HEK293 (cell line): ENCODE measurements at regions not wholly inside any gene's neighbourhood (a gene's known extent, or its start where the extent isn't known, plus 50 kb on each side); places are given as distances from the start of the nearest gene placed in this dataset.

Experiments used
- CTCF ChIA-PET: fragments of 350-600 bp; formaldehyde crosslinking; extraction: SDS; loops from one replicate; lab custom pipeline; 2021; ENCODE audit warnings: antibody characterized with exemption; lab: Yijun Ruan, JAX
- POLR2A ChIA-PET: fragments of 300-600 bp; formaldehyde crosslinking; extraction: SDS; loops from one replicate; lab custom pipeline; 2020; ENCODE audit warnings: antibody characterized with exemption, inconsistent platforms; lab: Yijun Ruan, JAX
- H3K27ac ChIP-seq: fragments of 200-500 bp; sonication (Bioruptor generic); 2 replicates; pipeline ENCODE4 v1.5.1; 2014; ENCODE audit warnings: low read depth, low read length, control low read depth, inconsistent platforms; ENCODE audit errors: extremely low read depth
- H3K36me3 ChIP-seq, 2 experiments: fragments of 200-500 bp in 1 of 2; sonication (Bioruptor generic) in 1 of 2; 1 replicate in 1 of 2; 2 replicates in 1 of 2; pipeline ENCODE4 v1.5.1; 2014 to 2017; ENCODE audit warnings: inconsistent platforms in 2 of 2, low read length in 2 of 2; ENCODE audit not compliant: control insufficient read depth in 2 of 2, insufficient read depth in 1 of 2
- H3K4me1 ChIP-seq: fragments of 200-500 bp; sonication (Bioruptor generic); 2 replicates; pipeline ENCODE4 v1.5.1; 2014; ENCODE audit warnings: mild to moderate bottlenecking, low read length, inconsistent platforms; ENCODE audit not compliant: control insufficient read depth, insufficient read depth
- H3K4me3 ChIP-seq: 2 replicates; pipeline ENCODE4 v1.5.1; 2011; ENCODE audit warnings: low read depth, mild to moderate bottlenecking, control low read depth, low read length, moderate library complexity
- H3K9me3 ChIP-seq: fragments of 200-500 bp; sonication (Bioruptor generic); 2 replicates; pipeline ENCODE4 v1.5.1; 2014; ENCODE audit warnings: low read depth, low read length, inconsistent platforms; ENCODE audit not compliant: control insufficient read depth, insufficient read depth
- ELK4 ChIP-seq: IDR thresholded peaks from 2 replicates; pipeline ENCODE4 v1.6.1; 2011; ENCODE audit warnings: mild to moderate bottlenecking, low read depth, low read length, borderline replicate concordance
- HOXA7 ChIP-seq: sonication (generic); formaldehyde crosslinking; IDR thresholded peaks from 2 replicates; pipeline ENCODE4 v1.8.1; 2022; ENCODE audit warnings: missing genetic modification reagents, borderline replicate concordance
- KLF10 ChIP-seq: fragments of 450-650 bp; IDR thresholded peaks from 2 replicates; pipeline ENCODE4 v1.5.1; 2018; ENCODE audit warnings: missing biosample characterization, mild to moderate bottlenecking, missing genetic modification characterization
- MEIS1 ChIP-seq: sonication (generic); formaldehyde crosslinking; IDR thresholded peaks from 2 replicates; pipeline ENCODE4 v1.8.1; 2022; ENCODE audit warnings: missing genetic modification reagents, mild to moderate bottlenecking, borderline replicate concordance
- REPIN1 ChIP-seq: fragments of 450-650 bp; formaldehyde crosslinking; IDR thresholded peaks from 2 replicates; pipeline ENCODE4 v1.5.1; 2017; ENCODE audit warnings: missing biosample characterization, missing genetic modification characterization, low read depth
- SALL2 ChIP-seq: fragments of 450-650 bp; formaldehyde crosslinking; IDR thresholded peaks from 2 replicates; pipeline ENCODE4 v1.5.0; 2017; ENCODE audit warnings: missing biosample characterization, mild to moderate bottlenecking, missing genetic modification characterization, borderline replicate concordance
- ZEB2 ChIP-seq: fragments of 450-650 bp; formaldehyde crosslinking; IDR thresholded peaks from 2 replicates; pipeline ENCODE4 v1.5.1; 2016; ENCODE audit warnings: missing biosample characterization, missing genetic modification characterization
- ZNF169 ChIP-seq: fragments of 450-650 bp; formaldehyde crosslinking; IDR thresholded peaks from 2 replicates; pipeline ENCODE4 v1.5.1; 2016; ENCODE audit warnings: missing biosample characterization, missing genetic modification characterization
- ZNF202 ChIP-seq: fragments of 450-650 bp; formaldehyde crosslinking; IDR thresholded peaks from 2 replicates; pipeline ENCODE4 v1.5.1; 2016; ENCODE audit warnings: missing biosample characterization, missing genetic modification characterization, borderline replicate concordance
- ZNF24 ChIP-seq: fragments of 450-650 bp; formaldehyde crosslinking; IDR thresholded peaks from 2 replicates; pipeline ENCODE4 v1.5.1; 2016; ENCODE audit warnings: missing biosample characterization, missing genetic modification characterization
- ZNF530 ChIP-seq: fragments of 450-650 bp; formaldehyde crosslinking; IDR thresholded peaks from 2 replicates; pipeline ENCODE4 v1.5.1; 2016; ENCODE audit warnings: low read depth, missing biosample characterization, missing genetic modification characterization
- ZNF544 ChIP-seq: fragments of 450-650 bp; formaldehyde crosslinking; IDR thresholded peaks from 2 replicates; pipeline ENCODE4 v1.5.0; 2017; ENCODE audit warnings: missing biosample characterization, missing genetic modification characterization
- ZNF621 ChIP-seq: fragments of 450-650 bp; formaldehyde crosslinking; IDR thresholded peaks from 2 replicates; pipeline ENCODE4 v1.5.1; 2017; ENCODE audit warnings: missing biosample characterization, missing genetic modification characterization
- ZNF639 ChIP-seq: fragments of 450-650 bp; formaldehyde crosslinking; IDR thresholded peaks from 2 replicates; pipeline ENCODE4 v1.5.1; 2016; ENCODE audit warnings: missing biosample characterization, missing genetic modification characterization
- ZNF677 ChIP-seq: fragments of 450-650 bp; IDR thresholded peaks from 2 replicates; pipeline ENCODE4 v1.5.0; 2018; ENCODE audit warnings: missing biosample characterization, mild to moderate bottlenecking, missing genetic modification characterization, moderate library complexity
- ZNF692 ChIP-seq: fragments of 450-650 bp; formaldehyde crosslinking; IDR thresholded peaks from 2 replicates; pipeline ENCODE4 v1.5.1; 2016; ENCODE audit warnings: missing biosample characterization, missing genetic modification characterization
- TF ChIP-seq, protein P1 (sequence below): fragments of 450-650 bp; formaldehyde crosslinking; IDR thresholded peaks from 2 replicates; pipeline ENCODE4 v1.5.1; 2016; ENCODE audit warnings: missing biosample characterization, missing genetic modification characterization
- TF ChIP-seq, protein P2 (sequence below): fragments of 450-650 bp; formaldehyde crosslinking; IDR thresholded peaks from 2 replicates; pipeline ENCODE4 v1.5.1; 2016; ENCODE audit warnings: missing biosample characterization, missing genetic modification characterization

GRCh38 chr2:58851598-58851997 lies 610.5 kb upstream of the FANCL start (continued):
- TF ChIP-seq MEIS1 (CRISPR knock-in tag), result no peak

GRCh38 chr2:58845011-58845410 lies 603.9 kb upstream of the FANCL start:
- TF ChIP-seq ZNF169 (tag by site-specific recombination) (no peak), ZNF677 (no peak), ZNF621 (tag by site-specific recombination) (no peak), ZNF24 (tag by site-specific recombination) (no peak), ZEB2 (tag by site-specific recombination) (no peak), ELK4 (no peak)
- ChIA-PET POLR2A (no interaction called here), CTCF (no interaction called here)
- Histone ChIP-seq H3K4me1 (no peaks in the 10 kb centered on the region), H3K9me3 (no peaks in the 10 kb centered on the region), H3K27ac (no peak overlapping the region), H3K4me3 (no peak overlapping the region), H3K36me3 (no peaks in the 10 kb centered on the region)

DNA sequence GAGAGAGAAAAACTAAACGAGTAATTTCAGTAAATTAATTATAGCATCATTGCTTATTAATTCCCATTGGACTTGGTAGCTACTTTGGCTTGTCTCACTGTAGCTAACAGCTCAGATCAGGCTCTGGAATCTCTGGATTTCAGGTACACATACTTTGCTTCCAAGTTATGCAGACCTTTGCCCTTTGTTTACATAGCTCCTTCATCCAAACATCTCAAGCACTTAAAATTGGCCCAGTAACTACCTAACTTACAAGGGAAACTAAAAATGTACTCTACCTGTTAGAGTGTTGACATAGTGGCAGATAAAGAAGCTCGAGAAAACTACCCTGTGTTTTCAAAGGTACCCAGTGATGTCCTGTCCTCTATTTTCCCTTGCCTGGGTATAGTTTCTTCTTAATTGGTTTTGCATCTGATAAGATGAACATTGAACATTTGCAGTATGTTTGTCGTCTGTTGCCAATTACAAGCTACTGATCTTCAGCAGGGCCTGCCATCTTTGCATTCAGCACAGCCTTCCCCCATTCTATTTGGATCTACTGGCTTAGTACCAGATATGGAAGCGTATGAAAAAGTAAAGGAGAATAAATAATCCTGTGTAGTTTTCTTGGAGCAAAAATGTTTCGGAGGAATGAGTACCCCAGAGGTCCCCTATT lies 601.5 kb upstream of the FANCL start:
- Histone ChIP-seq H3K9me3 (no peaks in the 10 kb centered on the region), H3K4me3 (no peak overlapping the region), H3K27ac (no peak overlapping the region), H3K36me3 (no peaks in the 10 kb centered on the region)
- CTCF ChIA-PET, result no interaction called here
- TF ChIP-seq, protein P1, sequence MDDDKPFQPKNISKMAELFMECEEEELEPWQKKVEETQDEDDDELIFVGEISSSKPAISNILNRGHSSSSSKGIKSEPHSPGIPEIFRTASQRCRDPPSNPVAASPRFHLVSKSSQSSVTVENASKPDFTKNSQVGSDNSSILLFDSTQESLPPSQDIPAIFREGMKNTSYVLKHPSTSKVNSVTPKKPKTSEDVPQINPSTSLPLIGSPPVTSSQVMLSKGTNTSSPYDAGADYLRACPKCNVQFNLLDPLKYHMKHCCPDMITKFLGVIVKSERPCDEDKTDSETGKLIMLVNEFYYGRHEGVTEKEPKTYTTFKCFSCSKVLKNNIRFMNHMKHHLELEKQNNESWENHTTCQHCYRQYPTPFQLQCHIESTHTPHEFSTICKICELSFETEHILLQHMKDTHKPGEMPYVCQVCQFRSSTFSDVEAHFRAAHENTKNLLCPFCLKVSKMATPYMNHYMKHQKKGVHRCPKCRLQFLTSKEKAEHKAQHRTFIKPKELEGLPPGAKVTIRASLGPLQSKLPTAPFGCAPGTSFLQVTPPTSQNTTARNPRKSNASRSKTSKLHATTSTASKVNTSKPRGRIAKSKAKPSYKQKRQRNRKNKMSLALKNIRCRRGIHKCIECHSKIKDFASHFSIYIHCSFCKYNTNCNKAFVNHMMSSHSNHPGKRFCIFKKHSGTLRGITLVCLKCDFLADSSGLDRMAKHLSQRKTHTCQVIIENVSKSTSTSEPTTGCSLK (tag by site-specific recombination), result no peak
- TF ChIP-seq ZNF202 (tag by site-specific recombination) (no peak), ZNF639 (tag by site-specific recombination) (no peak), SALL2 (tag by site-specific recombination) (no peak), ZNF544 (tag by site-specific recombination) (no peak), KLF10 (tag by site-specific recombination) (no peak), ZNF530 (tag by site-specific recombination) (no peak), REPIN1 (no peak), ZNF692 (no peak), HOXA7 (no peak)
- TF ChIP-seq, protein P2, sequence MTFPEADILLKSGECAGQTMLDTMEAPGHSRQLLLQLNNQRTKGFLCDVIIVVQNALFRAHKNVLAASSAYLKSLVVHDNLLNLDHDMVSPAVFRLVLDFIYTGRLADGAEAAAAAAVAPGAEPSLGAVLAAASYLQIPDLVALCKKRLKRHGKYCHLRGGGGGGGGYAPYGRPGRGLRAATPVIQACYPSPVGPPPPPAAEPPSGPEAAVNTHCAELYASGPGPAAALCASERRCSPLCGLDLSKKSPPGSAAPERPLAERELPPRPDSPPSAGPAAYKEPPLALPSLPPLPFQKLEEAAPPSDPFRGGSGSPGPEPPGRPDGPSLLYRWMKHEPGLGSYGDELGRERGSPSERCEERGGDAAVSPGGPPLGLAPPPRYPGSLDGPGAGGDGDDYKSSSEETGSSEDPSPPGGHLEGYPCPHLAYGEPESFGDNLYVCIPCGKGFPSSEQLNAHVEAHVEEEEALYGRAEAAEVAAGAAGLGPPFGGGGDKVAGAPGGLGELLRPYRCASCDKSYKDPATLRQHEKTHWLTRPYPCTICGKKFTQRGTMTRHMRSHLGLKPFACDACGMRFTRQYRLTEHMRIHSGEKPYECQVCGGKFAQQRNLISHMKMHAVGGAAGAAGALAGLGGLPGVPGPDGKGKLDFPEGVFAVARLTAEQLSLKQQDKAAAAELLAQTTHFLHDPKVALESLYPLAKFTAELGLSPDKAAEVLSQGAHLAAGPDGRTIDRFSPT (tag by site-specific recombination), result no peak
- TF ChIP-seq, all 188 proteins: peak for 0
- H3K4me1 ChIP-seq, result no peaks in the 10 kb centered on the region
- POLR2A ChIA-PET, result no interaction called here
